ENCODE measurements at regions not wholly inside any gene's neighbourhood (a gene's known extent, or its start where the extent isn't known, plus 50 kb on each side); places are given as distances from the start of the nearest gene placed in this dataset.

GRCh38 chr13:50612717-50613116 lies 230.8 kb downstream of the DLEU7 start:
- TF ChIP-seq CTCF (IDR thresholded peaks at IDR 0.05), result no peak
- TF ChIP-seq POLR2A (IDR thresholded peaks at IDR 0.05), result no peak

All from heart left ventricle (tissue), 13 donors.